CD4-positive, alpha-beta T cell (primary cell): ENCODE measurements at regions not wholly inside any gene's neighbourhood (a gene's known extent, or its start where the extent isn't known, plus 50 kb on each side); places are given as distances from the start of the nearest gene placed in this dataset.

Experiments used
- ATAC-seq: fragments of 200-7000 bp; cut with Tn5 transposase; one replicate; pipeline ENCODE4 v1.10.0; 2022; ENCODE audit warnings: mild to moderate bottlenecking; ENCODE audit not compliant: poor library complexity
- CTCF ChIA-PET: fragments of 350-600 bp; sonication (Branson Sonifier 250); formaldehyde crosslinking; loops from one replicate; lab custom pipeline; 2021; ENCODE audit warnings: antibody characterized with exemption, inconsistent platforms; lab: Charles Lee
- POLR2A ChIA-PET: fragments of 350-600 bp; sonication (Branson Sonifier 250); formaldehyde crosslinking; loops from one replicate; lab custom pipeline; 2021; ENCODE audit warnings: antibody characterized with exemption, inconsistent platforms; lab: Charles Lee
- DNase-seq, 14 experiments: peaks; one replicate each; pipeline ENCODE4 v3.0.0-alpha.2; 2013 to 2020; ENCODE audit warnings: mixed read lengths in 2 of 14
- H3K27ac ChIP-seq, 2 donors: one replicate each; pipeline versions ENCODE4 v1.5.1 to v1.7.0; 2013; ENCODE audit warnings: low read length in 2 of 2, low read depth in 1 of 2, mild to moderate bottlenecking in 1 of 2
- H3K27me3 ChIP-seq, 2 experiments: 1 replicate in 1 of 2; 2 replicates in 1 of 2; pipeline versions ENCODE4 v1.6.1 to v1.7.0; 2013; ENCODE audit warnings: low read length in 2 of 2, control low read depth in 1 of 2, mild to moderate bottlenecking in 1 of 2, moderate library complexity in 1 of 2; ENCODE audit not compliant: insufficient read depth in 2 of 2, control insufficient read depth in 1 of 2
- H3K36me3 ChIP-seq: one replicate; pipeline ENCODE4 v1.6.1; 2013; ENCODE audit warnings: low read length, control low read depth; ENCODE audit not compliant: insufficient read depth
- H3K4me1 ChIP-seq: one replicate; pipeline ENCODE4 v1.6.1; 2013; ENCODE audit warnings: low read length, control low read depth; ENCODE audit not compliant: insufficient read depth
- H3K4me3 ChIP-seq: one replicate; pipeline ENCODE4 v1.5.1; 2013; ENCODE audit warnings: mild to moderate bottlenecking, low read length, moderate library complexity
- H3K9me3 ChIP-seq, 2 experiments: 1 replicate in 1 of 2; 2 replicates in 1 of 2; pipeline versions ENCODE4 v1.6.1 to v1.7.0; 2013; ENCODE audit warnings: low read length in 2 of 2, mild to moderate bottlenecking in 2 of 2, control low read depth in 1 of 2, moderate library complexity in 1 of 2; ENCODE audit not compliant: control insufficient read depth in 1 of 2, insufficient read depth in 1 of 2
- H3K27ac Mint-ChIP-seq: one replicate; pipeline ENCODE4 v1.8.0; 2020; ENCODE audit warnings: mixed read lengths
- H3K27me3 Mint-ChIP-seq: one replicate; pipeline ENCODE4 v1.8.0; 2021; ENCODE audit warnings: mixed read lengths
- H3K36me3 Mint-ChIP-seq: one replicate; pipeline ENCODE4 v1.8.0; 2021; ENCODE audit warnings: low read depth, mixed read lengths
- H3K4me1 Mint-ChIP-seq: one replicate; pipeline ENCODE4 v1.8.0; 2021; ENCODE audit warnings: low read depth, mixed read lengths
- H3K4me3 Mint-ChIP-seq: one replicate; pipeline ENCODE4 v1.8.0; 2020; ENCODE audit warnings: mild to moderate bottlenecking, mixed read lengths
- H3K9me3 Mint-ChIP-seq: one replicate; pipeline ENCODE4 v1.8.0; 2020; ENCODE audit warnings: mixed read lengths
- intact Hi-C, 2 experiments: fragments of 100-400 bp; cut with DNase I in 1 of 2; cut with micrococcal nuclease in 1 of 2; formaldehyde crosslinking; loops; one replicate each; pipeline versions ENCODE4 v1.15.1 to v1.9.0; 2023 to 2025; cut with DNase I, micrococcal nuclease
- TF ChIP-seq, protein P1 (sequence below): fragments of 200-600 bp; IDR thresholded peaks from one replicate; pipeline ENCODE4 v1.8.0; 2022; ENCODE audit warnings: antibody characterized with exemption, mild to moderate bottlenecking

DNA sequence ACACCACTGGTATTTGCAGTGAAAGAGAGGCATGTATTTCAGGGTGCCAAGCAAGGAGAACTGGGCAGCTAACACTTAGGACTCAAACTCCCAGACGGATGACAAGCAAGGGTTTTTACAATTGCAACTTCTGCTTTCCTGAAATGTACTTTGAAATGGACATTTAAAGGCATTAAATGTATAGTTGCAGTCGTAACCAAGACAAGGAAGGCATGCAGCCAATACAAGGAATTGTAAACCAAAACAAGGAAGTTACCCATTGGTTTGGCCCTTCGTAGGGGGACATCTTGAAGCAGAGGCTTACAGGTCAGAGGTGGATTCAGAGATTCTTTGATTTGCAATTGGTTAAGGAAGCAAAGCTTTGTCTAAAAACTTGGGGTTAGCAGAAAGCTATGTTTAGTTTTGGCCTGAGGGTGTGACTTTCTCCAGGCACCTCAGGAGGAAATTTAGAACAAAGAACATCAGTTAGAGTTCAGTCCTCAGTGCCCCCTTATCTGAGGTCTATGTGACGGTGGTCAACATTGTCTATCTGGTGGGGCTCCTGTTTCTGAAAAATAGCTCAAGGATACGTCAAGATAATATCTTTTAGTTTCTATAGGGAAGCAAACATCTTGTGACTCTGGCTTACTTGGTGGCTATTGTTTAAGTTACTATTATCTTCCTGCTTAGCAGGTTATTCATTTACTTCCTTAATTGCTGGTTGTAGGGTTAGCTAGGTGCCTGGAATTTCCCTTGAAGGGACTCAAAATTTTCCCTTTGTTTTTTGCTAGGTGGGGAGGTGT, 266.0 kb downstream of the CD83 start:
- TF ChIP-seq, protein P1, sequence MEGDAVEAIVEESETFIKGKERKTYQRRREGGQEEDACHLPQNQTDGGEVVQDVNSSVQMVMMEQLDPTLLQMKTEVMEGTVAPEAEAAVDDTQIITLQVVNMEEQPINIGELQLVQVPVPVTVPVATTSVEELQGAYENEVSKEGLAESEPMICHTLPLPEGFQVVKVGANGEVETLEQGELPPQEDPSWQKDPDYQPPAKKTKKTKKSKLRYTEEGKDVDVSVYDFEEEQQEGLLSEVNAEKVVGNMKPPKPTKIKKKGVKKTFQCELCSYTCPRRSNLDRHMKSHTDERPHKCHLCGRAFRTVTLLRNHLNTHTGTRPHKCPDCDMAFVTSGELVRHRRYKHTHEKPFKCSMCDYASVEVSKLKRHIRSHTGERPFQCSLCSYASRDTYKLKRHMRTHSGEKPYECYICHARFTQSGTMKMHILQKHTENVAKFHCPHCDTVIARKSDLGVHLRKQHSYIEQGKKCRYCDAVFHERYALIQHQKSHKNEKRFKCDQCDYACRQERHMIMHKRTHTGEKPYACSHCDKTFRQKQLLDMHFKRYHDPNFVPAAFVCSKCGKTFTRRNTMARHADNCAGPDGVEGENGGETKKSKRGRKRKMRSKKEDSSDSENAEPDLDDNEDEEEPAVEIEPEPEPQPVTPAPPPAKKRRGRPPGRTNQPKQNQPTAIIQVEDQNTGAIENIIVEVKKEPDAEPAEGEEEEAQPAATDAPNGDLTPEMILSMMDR = no peak
- POLR2A ChIA-PET = no interaction called here
- no peak overlapping the region for H3K27ac Mint-ChIP-seq
- Histone ChIP-seq H3K27ac (no peak overlapping the region), H3K4me1 (peaks cover 6% of the 10 kb centered on the region), H3K4me3 (no peak overlapping the region), H3K36me3 (no peaks in the 10 kb centered on the region), H3K9me3 (no peaks in the 10 kb centered on the region), H3K27me3 (no peaks in the 10 kb centered on the region)
- ATAC-seq = no peak
- CTCF ChIA-PET = no interaction called here
- H3K9me3 Mint-ChIP-seq = no peaks in the 10 kb centered on the region
- no peaks in the 10 kb centered on the region for H3K36me3 Mint-ChIP-seq
- intact Hi-C loops = no loop called here
- DNase-seq = peak in 2 of 14 experiments; percentile 9 to 27
- no peak overlapping the region for H3K4me3 Mint-ChIP-seq
- H3K27me3 Mint-ChIP-seq = no peaks in the 10 kb centered on the region
- H3K4me1 Mint-ChIP-seq = peaks cover 18% of the 10 kb centered on the region

DNA sequence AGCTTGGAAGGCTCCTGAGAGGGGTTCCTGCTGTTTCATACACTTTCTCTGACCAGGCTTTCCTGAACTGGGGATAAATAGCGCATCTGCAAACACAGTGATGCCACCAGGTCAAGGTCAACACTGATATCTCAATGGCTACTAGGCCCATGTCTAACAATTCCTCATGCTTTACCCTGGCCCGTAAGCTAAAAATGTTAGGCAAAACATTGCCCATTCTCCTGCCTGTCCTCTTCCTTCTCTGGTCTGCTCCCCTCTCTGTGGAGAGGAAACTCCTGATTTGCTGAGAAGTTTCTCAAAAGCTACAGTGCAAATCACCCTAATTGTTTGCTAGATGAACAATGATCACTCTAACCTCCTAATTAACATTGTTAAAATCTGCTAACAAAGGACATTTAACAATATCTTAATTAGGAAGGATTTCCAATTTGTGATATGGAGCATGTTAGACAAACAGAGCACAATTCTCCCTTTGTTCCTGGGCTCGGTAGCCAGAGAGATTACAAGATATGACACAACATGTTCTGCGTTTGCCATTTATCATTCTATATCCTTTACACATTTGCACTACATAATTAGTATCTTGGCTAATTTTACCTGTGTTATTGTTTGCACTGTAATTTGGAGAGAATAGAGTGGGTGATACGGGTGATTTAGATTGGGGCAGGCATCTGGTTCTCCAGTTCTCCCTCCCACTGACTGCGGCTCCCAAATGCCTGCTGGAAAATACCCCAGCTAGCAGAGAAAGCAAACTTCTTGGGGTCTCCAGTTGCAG, 266.8 kb downstream of the CD83 start:
- POLR2A ChIA-PET = interaction anchor here (0.6 kb wide), 1 partner anchor 136 kb away, joined by 5 read pairs; no protein-coding TSS in a partner anchor
- peaks cover 6% of the 10 kb centered on the region for H3K4me1 ChIP-seq
- no peak overlapping the region for H3K27ac ChIP-seq
- Mint-ChIP-seq H3K27me3 (no peaks in the 10 kb centered on the region), H3K4me3 (no peak overlapping the region), H3K36me3 (no peaks in the 10 kb centered on the region), H3K9me3 (no peaks in the 10 kb centered on the region), H3K4me1 (peaks cover 18% of the 10 kb centered on the region), H3K27ac (no peak overlapping the region)
- intact Hi-C loops = no loop called here
- CTCF ChIA-PET = no interaction called here
- no peaks in the 10 kb centered on the region for H3K9me3 ChIP-seq
- no peak overlapping the region for H3K4me3 ChIP-seq
- H3K36me3 ChIP-seq = no peaks in the 10 kb centered on the region
- DNase-seq = no peak
- TF ChIP-seq, protein P1 = no peak
- H3K27me3 ChIP-seq = no peaks in the 10 kb centered on the region
- ATAC-seq = no peak

DNA sequence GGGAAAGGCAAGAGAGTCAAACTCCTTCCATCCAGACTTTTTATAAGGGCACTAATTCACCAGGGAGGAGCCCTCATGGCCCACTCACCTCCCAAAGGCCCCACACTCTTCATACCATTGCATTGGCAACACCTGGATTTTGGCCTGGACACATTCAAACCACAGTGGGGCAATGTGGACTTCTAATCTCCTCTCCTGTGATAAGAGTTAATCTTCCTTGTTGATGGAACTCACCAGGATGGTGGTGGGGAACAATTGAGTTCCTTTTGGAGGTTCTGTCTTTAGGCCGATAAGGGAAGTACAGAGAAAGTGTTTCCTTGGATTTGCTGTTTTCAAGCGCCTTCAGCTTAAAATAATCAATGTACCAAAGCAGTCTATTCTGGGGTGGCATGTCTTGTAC, 268.7 kb downstream of the CD83 start:
- ATAC-seq (no peak), DNase-seq (no peak)
- Histone ChIP-seq H3K4me3 (no peak overlapping the region), H3K9me3 (no peaks in the 10 kb centered on the region), H3K4me1 (peaks cover 6% of the 10 kb centered on the region), H3K36me3 (no peaks in the 10 kb centered on the region), H3K27ac (no peak overlapping the region), H3K27me3 (no peaks in the 10 kb centered on the region)
- POLR2A ChIA-PET = no interaction called here
- Mint-ChIP-seq H3K27ac (no peak overlapping the region), H3K4me1 (peaks cover 5% of the 10 kb centered on the region), H3K36me3 (no peaks in the 10 kb centered on the region), H3K4me3 (no peak overlapping the region), H3K9me3 (no peaks in the 10 kb centered on the region), H3K27me3 (no peaks in the 10 kb centered on the region)
- CTCF ChIA-PET = no interaction called here
- intact Hi-C loops = no loop called here
- TF ChIP-seq, protein P1 = no peak
